GM18870 (cell line): ENCODE measurements at regions not wholly inside any gene's neighbourhood (a gene's known extent, or its start where the extent isn't known, plus 50 kb on each side); places are given as distances from the start of the nearest gene placed in this dataset.
"Not testable (repeated sequence)": the region's sequence is repeated elsewhere in the genome, so short reads cannot be mapped to it uniquely, and the experiment has no call there.

Source experiments
- ATAC-seq: cut with Tn5 transposase; IDR thresholded peaks from one replicate; pipeline ENCODE4 v1.9.1; 2021; ENCODE audit warnings: moderate library complexity; ENCODE audit not compliant: unreplicated experiment

- no peak for ATAC-seq
Observed at GRCh38 chr3:88403319-88403718, 253.6 kb downstream of the C3orf38 start.

GRCh38 chr3:88408097-88408496 is 258.3 kb downstream of the C3orf38 start:
- ATAC-seq = no peak

- ATAC-seq = no peak
Observed at GRCh38 chr3:88408935-88409334, 259.2 kb downstream of the C3orf38 start.

- ATAC-seq = no peak
Observed at GRCh38 chr3:88410259-88410658, 260.5 kb downstream of the C3orf38 start.

- ATAC-seq = no peak
Observed at GRCh38 chr3:88412346-88412745, 262.6 kb downstream of the C3orf38 start.

- ATAC-seq = no peak
Observed at GRCh38 chr3:88416436-88416835, 266.7 kb downstream of the C3orf38 start.

GRCh38 chr3:88418219-88418618 is 268.5 kb downstream of the C3orf38 start:
- no peak for ATAC-seq

- ATAC-seq = peak; percentile 97
Observed at GRCh38 chr3:88433568-88433967, 283.8 kb downstream of the C3orf38 start.

GRCh38 chr3:88434001-88434400 is 284.2 kb downstream of the C3orf38 start:
- ATAC-seq = peak; percentile 17

GRCh38 chr3:88440701-88441100 is 290.9 kb downstream of the C3orf38 start:
- ATAC-seq = no peak

GRCh38 chr3:88443066-88443465 is 293.3 kb downstream of the C3orf38 start:
- ATAC-seq = no peak

GRCh38 chr3:88444251-88444650 is 294.5 kb downstream of the C3orf38 start:
- ATAC-seq = no peak

GRCh38 chr3:88452228-88452627 is 302.5 kb downstream of the C3orf38 start:
- ATAC-seq = no peak

- no peak for ATAC-seq
Observed at GRCh38 chr3:88460369-88460768, 310.6 kb downstream of the C3orf38 start.

GRCh38 chr3:88462230-88462629 is 312.5 kb downstream of the C3orf38 start:
- no peak for ATAC-seq

- ATAC-seq = no peak
Observed at GRCh38 chr3:88467191-88467590, 317.4 kb downstream of the C3orf38 start.

GRCh38 chr3:88469216-88469615 is 319.5 kb downstream of the C3orf38 start:
- ATAC-seq = no peak

GRCh38 chr3:88478460-88478859 is 328.7 kb downstream of the C3orf38 start:
- no peak for ATAC-seq

GRCh38 chr3:88480822-88481221 is 331.1 kb downstream of the C3orf38 start:
- ATAC-seq = no peak

- no peak for ATAC-seq
Observed at GRCh38 chr3:88485001-88485400, 335.2 kb downstream of the C3orf38 start.

GRCh38 chr3:88508818-88509217 is 359.1 kb downstream of the C3orf38 start:
- not testable (repeated sequence) for ATAC-seq

- no peak for ATAC-seq
Observed at GRCh38 chr3:88509582-88509981, 359.8 kb downstream of the C3orf38 start.

- no peak for ATAC-seq
Observed at GRCh38 chr3:88528494-88528893, 378.7 kb downstream of the C3orf38 start.

GRCh38 chr3:88534534-88534933 is 384.8 kb downstream of the C3orf38 start:
- no peak for ATAC-seq
